ENCODE measurements at regions not wholly inside any gene's neighbourhood (a gene's known extent, or its start where the extent isn't known, plus 50 kb on each side); places are given as distances from the start of the nearest gene placed in this dataset.

- no peak for DNase-seq
- intact Hi-C loops (cut with DNase I) = no loop called here
- ATAC-seq (ENCODE audit: poor library complexity) = no peak
These were observed 292.4 kb upstream of the TBX3 start for GRCh38 chr12:114976372-114976771.

- intact Hi-C loops (cut with DNase I) = no loop called here
- DNase-seq (no peak), ATAC-seq (ENCODE audit: poor library complexity) (peak; percentile 78)
These were observed 291.8 kb upstream of the TBX3 start for GRCh38 chr12:114975640-114976310.

- DNase-seq (no peak), ATAC-seq (ENCODE audit: poor library complexity) (peak; percentile 51)
- intact Hi-C loops (cut with DNase I) = no loop called here
These were observed 291.1 kb upstream of the TBX3 start for GRCh38 chr12:114974826-114975639.

- intact Hi-C loops (cut with DNase I) = no loop called here
- ATAC-seq (ENCODE audit: poor library complexity) (no peak), DNase-seq (no peak)
These were observed 290.4 kb upstream of the TBX3 start for GRCh38 chr12:114974333-114974732.

- intact Hi-C loops (cut with DNase I) = no loop called here
- no peak for ATAC-seq (ENCODE audit: poor library complexity)
These were observed 284.8 kb upstream of the TBX3 start for GRCh38 chr12:114968727-114969126.

GRCh38 chr12:114967151-114967550 lies 283.2 kb upstream of the TBX3 start:
- intact Hi-C loops (cut with DNase I) = no loop called here
- ATAC-seq (ENCODE audit: poor library complexity) (no peak), DNase-seq (no peak)

More at GRCh38 chr12:114968727-114969126, 284.8 kb upstream of the TBX3 start:
- DNase-seq = no peak

GRCh38 chr12:114964841-114965240 lies 280.9 kb upstream of the TBX3 start:
- intact Hi-C loops (cut with DNase I) = no loop called here
- ATAC-seq (ENCODE audit: poor library complexity) (no peak), DNase-seq (no peak)

GRCh38 chr12:114963846-114964245 lies 279.9 kb upstream of the TBX3 start:
- intact Hi-C loops (cut with DNase I) = no loop called here
- ATAC-seq (ENCODE audit: poor library complexity) = no peak

GRCh38 chr12:114961491-114961890 lies 277.5 kb upstream of the TBX3 start:
- DNase-seq (no peak), ATAC-seq (ENCODE audit: poor library complexity) (no peak)
- intact Hi-C loops (cut with DNase I) = no loop called here

More at GRCh38 chr12:114963846-114964245, 279.9 kb upstream of the TBX3 start:
- no peak for DNase-seq

GRCh38 chr12:114958538-114958937 lies 274.6 kb upstream of the TBX3 start:
- DNase-seq (no peak), ATAC-seq (ENCODE audit: poor library complexity) (no peak)
- intact Hi-C loops (cut with DNase I) = no loop called here

- intact Hi-C loops (cut with DNase I) = no loop called here
- DNase-seq = no peak
- ATAC-seq (ENCODE audit: poor library complexity) = no peak
These were observed 273.2 kb upstream of the TBX3 start for GRCh38 chr12:114957225-114957624.

GRCh38 chr12:114955414-114956014 lies 271.5 kb upstream of the TBX3 start:
- intact Hi-C loops (cut with DNase I) = no loop called here
- no peak for DNase-seq

GRCh38 chr12:114954511-114955055 lies 270.6 kb upstream of the TBX3 start:
- DNase-seq = no peak
- intact Hi-C loops (cut with DNase I) = no loop called here
- ATAC-seq (ENCODE audit: poor library complexity) = no peak

More at GRCh38 chr12:114955414-114956014, 271.5 kb upstream of the TBX3 start:
- no peak for ATAC-seq (ENCODE audit: poor library complexity)

- intact Hi-C loops (cut with DNase I) = no loop called here
- ATAC-seq (ENCODE audit: poor library complexity) (peak; percentile 97), DNase-seq (peak; percentile 76)
These were observed 268.7 kb upstream of the TBX3 start for GRCh38 chr12:114952573-114953271.

GRCh38 chr12:114949058-114949820 lies 265.3 kb upstream of the TBX3 start:
- ATAC-seq (ENCODE audit: poor library complexity) = no peak
- intact Hi-C loops (cut with DNase I) = no loop called here
- DNase-seq = no peak

- ATAC-seq (ENCODE audit: poor library complexity) (no peak), DNase-seq (no peak)
- intact Hi-C loops (cut with DNase I) = no loop called here
These were observed 261.4 kb upstream of the TBX3 start for GRCh38 chr12:114945351-114945750.

- ATAC-seq (ENCODE audit: poor library complexity) (no peak), DNase-seq (no peak)
- intact Hi-C loops (cut with DNase I) = no loop called here
These were observed 260.8 kb upstream of the TBX3 start for GRCh38 chr12:114944736-114945135.

GRCh38 chr12:114943601-114944000 lies 259.6 kb upstream of the TBX3 start:
- DNase-seq (no peak), ATAC-seq (ENCODE audit: poor library complexity) (no peak)
- intact Hi-C loops (cut with DNase I) = no loop called here
